Neural progenitor cell (in vitro differentiated cells): ENCODE measurements at regions not wholly inside any gene's neighbourhood (a gene's known extent, or its start where the extent isn't known, plus 50 kb on each side); places are given as distances from the start of the nearest gene placed in this dataset.

Source experiments
- DNase-seq: peaks from one replicate; pipeline ENCODE4 v3.0.0-alpha.2; 2016; ENCODE audit warnings: low spot score
- H2AFZ ChIP-seq: fragments of 200-600 bp; sonication (generic); replicated peaks from 2 replicates; pipeline ENCODE4 v1.6.1; 2016; ENCODE audit warnings: antibody characterized with exemption
- H3F3A ChIP-seq: fragments of 200-600 bp; sonication (generic); 2 replicates; pipeline ENCODE4 v1.6.1; 2016; ENCODE audit warnings: antibody characterized with exemption, low read depth
- H3K27ac ChIP-seq: fragments of 200-600 bp; sonication (generic); 2 replicates; pipeline ENCODE4 v1.5.1; 2016; ENCODE audit warnings: mild to moderate bottlenecking
- H3K27me3 ChIP-seq: fragments of 200-600 bp; sonication (generic); 2 replicates; pipeline ENCODE4 v1.6.1; 2016; ENCODE audit warnings: mild to moderate bottlenecking, moderate library complexity
- H3K36me3 ChIP-seq: fragments of 200-600 bp; sonication (generic); 2 replicates; pipeline ENCODE4 v1.5.1; 2016
- H3K4me1 ChIP-seq: fragments of 200-600 bp; sonication (generic); 2 replicates; pipeline ENCODE4 v1.6.1; 2016; ENCODE audit warnings: mixed run types
- H3K4me2 ChIP-seq: fragments of 200-600 bp; sonication (generic); 2 replicates; pipeline ENCODE4 v1.6.1; 2016
- H3K4me3 ChIP-seq: fragments of 200-600 bp; sonication (generic); 2 replicates; pipeline ENCODE4 v1.5.1; 2016
- H3K79me2 ChIP-seq: fragments of 200-600 bp; sonication (generic); 2 replicates; pipeline ENCODE4 v1.6.1; 2016; ENCODE audit warnings: low read depth
- H3K9ac ChIP-seq: fragments of 200-600 bp; sonication (generic); 2 replicates; pipeline ENCODE4 v1.6.1; 2016
- H3K9me3 ChIP-seq: fragments of 200-600 bp; sonication (generic); 2 replicates; pipeline ENCODE4 v1.5.1; 2016; ENCODE audit warnings: low read depth
- H4K20me1 ChIP-seq: fragments of 200-600 bp; sonication (generic); 2 replicates; pipeline ENCODE4 v1.6.1; 2016; ENCODE audit warnings: low read depth
- H3K27ac Mint-ChIP-seq: 3 replicates; pipeline ENCODE4 v1.8.0; 2021; ENCODE audit warnings: mixed read lengths
- H3K27me3 Mint-ChIP-seq: 2 replicates; pipeline ENCODE4 v1.8.0; 2022; ENCODE audit warnings: low read depth, mild to moderate bottlenecking, inconsistent platforms, moderate library complexity, mixed read lengths; ENCODE audit not compliant: insufficient read depth
- H3K36me3 Mint-ChIP-seq: 3 replicates; pipeline ENCODE4 v1.8.0; 2021; ENCODE audit warnings: mixed read lengths
- H3K4me1 Mint-ChIP-seq: 3 replicates; pipeline ENCODE4 v1.8.0; 2021; ENCODE audit warnings: mixed read lengths
- H3K4me3 Mint-ChIP-seq: 3 replicates; pipeline ENCODE4 v1.8.0; 2021; ENCODE audit warnings: mild to moderate bottlenecking, moderate library complexity, mixed read lengths
- H3K9me3 Mint-ChIP-seq: 3 replicates; pipeline ENCODE4 v1.8.0; 2020; ENCODE audit warnings: mixed read lengths
- CTCF ChIP-seq: fragments of 200-600 bp; sonication (generic); IDR thresholded peaks from 2 replicates; pipeline ENCODE4 v1.5.1; 2017; ENCODE audit warnings: antibody characterized with exemption, mild to moderate bottlenecking
- EZH2 ChIP-seq: fragments of 200-600 bp; sonication (generic); IDR thresholded peaks from 2 replicates; pipeline ENCODE4 v1.6.1; 2017; ENCODE audit warnings: antibody characterized with exemption, mild to moderate bottlenecking, moderate library complexity
- EZH2phosphoT487 ChIP-seq: fragments of 200-600 bp; sonication (generic); IDR thresholded peaks from 2 replicates; pipeline ENCODE4 v1.6.1; 2017; ENCODE audit warnings: antibody characterized with exemption

DNA sequence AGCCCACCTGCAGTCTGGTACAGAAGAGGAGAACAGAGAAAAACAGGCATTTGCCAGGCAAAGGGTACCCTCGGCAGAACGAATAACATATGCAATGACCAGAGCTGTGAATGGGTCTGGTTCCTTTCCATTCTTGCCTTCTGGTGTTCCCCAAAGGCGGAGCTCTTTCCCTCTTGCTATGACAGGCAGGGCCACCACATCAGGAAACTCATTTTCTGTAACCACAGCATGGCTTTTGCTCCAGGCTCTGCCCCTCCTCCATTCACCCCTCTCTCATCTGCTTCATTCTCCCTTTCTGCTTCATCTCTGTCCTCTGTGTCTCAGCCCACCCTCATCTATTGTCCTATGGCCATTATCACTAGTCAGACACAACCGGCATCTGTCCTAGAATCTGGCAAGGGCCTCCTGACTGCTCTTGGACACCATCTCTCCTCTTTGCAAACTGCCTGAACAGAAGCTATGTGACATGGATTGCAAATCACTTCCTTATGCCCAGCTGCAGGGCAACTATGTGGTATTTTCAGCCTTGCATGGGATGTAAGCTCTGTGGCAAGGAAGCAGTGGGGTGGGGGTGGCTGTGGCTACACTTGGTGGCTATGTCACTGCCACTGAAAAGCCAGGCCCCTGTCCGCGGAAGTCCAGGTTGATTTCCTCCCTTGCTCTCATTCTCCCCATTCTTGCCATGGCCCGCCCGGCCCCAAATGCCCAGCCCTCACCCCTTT is 78.8 kb upstream of the ABCD3 start:
- no peak for DNase-seq
- Mint-ChIP-seq H3K9me3 (no peaks in the 10 kb centered on the region), H3K27ac (no peak overlapping the region), H3K4me3 (no peak overlapping the region), H3K4me1 (no peaks in the 10 kb centered on the region), H3K27me3 (peaks cover 7% of the 10 kb centered on the region), H3K36me3 (no peaks in the 10 kb centered on the region)
- no peaks in the 10 kb centered on the region for H3F3A ChIP-seq
- H3K4me3 ChIP-seq = no peak overlapping the region
- no peak overlapping the region for H3K4me2 ChIP-seq
- H3K9ac ChIP-seq = no peak overlapping the region
- TF ChIP-seq EZH2phosphoT487 (no peak), EZH2 (no peak), CTCF (no peak)
- no peaks in the 10 kb centered on the region for H3K79me2 ChIP-seq
- no peaks in the 10 kb centered on the region for H3K9me3 ChIP-seq
- H4K20me1 ChIP-seq = no peaks in the 10 kb centered on the region
- no peaks in the 10 kb centered on the region for H3K36me3 ChIP-seq
- H2AFZ ChIP-seq = no peak overlapping the region
- no peaks in the 10 kb centered on the region for H3K27me3 ChIP-seq
- H3K4me1 ChIP-seq = no peaks in the 10 kb centered on the region
- no peak overlapping the region for H3K27ac ChIP-seq

- H3K4me1 ChIP-seq = no peaks in the 10 kb centered on the region
- Mint-ChIP-seq H3K4me1 (peaks cover 2% of the 10 kb centered on the region), H3K27me3 (peaks cover 5% of the 10 kb centered on the region), H3K27ac (no peak overlapping the region), H3K36me3 (no peaks in the 10 kb centered on the region), H3K4me3 (no peak overlapping the region), H3K9me3 (no peaks in the 10 kb centered on the region)
- no peaks in the 10 kb centered on the region for H3K27me3 ChIP-seq
- H4K20me1 ChIP-seq = no peaks in the 10 kb centered on the region
- no peaks in the 10 kb centered on the region for H3K9me3 ChIP-seq
- no peak overlapping the region for H3K27ac ChIP-seq
- no peaks in the 10 kb centered on the region for H3F3A ChIP-seq
- H2AFZ ChIP-seq = no peak overlapping the region
- no peaks in the 10 kb centered on the region for H3K36me3 ChIP-seq
- no peak overlapping the region for H3K4me2 ChIP-seq
- no peak overlapping the region for H3K9ac ChIP-seq
- no peak for TF ChIP-seq CTCF
- H3K4me3 ChIP-seq = no peak overlapping the region
- DNase-seq = no peak
- H3K79me2 ChIP-seq = no peaks in the 10 kb centered on the region
Observed at GRCh38 chr1:94336991-94337390, 81.2 kb upstream of the ABCD3 start.

- peak; percentile 90 for DNase-seq
- H3K36me3 ChIP-seq = no peaks in the 10 kb centered on the region
- no peaks in the 10 kb centered on the region for H3K79me2 ChIP-seq
- H3K27me3 Mint-ChIP-seq = peaks cover 5% of the 10 kb centered on the region
- no peaks in the 10 kb centered on the region for H3K9me3 Mint-ChIP-seq
- no peak overlapping the region for H3K4me3 Mint-ChIP-seq
- H3K27ac Mint-ChIP-seq = no peak overlapping the region
- H3K9ac ChIP-seq = no peak overlapping the region
- H3F3A ChIP-seq = no peaks in the 10 kb centered on the region
- peaks cover 2% of the 10 kb centered on the region for H3K4me1 Mint-ChIP-seq
- H3K36me3 Mint-ChIP-seq = no peaks in the 10 kb centered on the region
- no peak overlapping the region for H3K27ac ChIP-seq
- H4K20me1 ChIP-seq = no peaks in the 10 kb centered on the region
- H3K9me3 ChIP-seq = no peaks in the 10 kb centered on the region
- no peak overlapping the region for H2AFZ ChIP-seq
- no peak overlapping the region for H3K4me3 ChIP-seq
- no peaks in the 10 kb centered on the region for H3K4me1 ChIP-seq
- TF ChIP-seq CTCF = peak; percentile 99
- no peak for TF ChIP-seq EZH2
- TF ChIP-seq EZH2phosphoT487 = no peak
- H3K4me2 ChIP-seq = no peak overlapping the region
- no peaks in the 10 kb centered on the region for H3K27me3 ChIP-seq
Observed at GRCh38 chr1:94335950-94336349, 82.2 kb upstream of the ABCD3 start.
